Gastrocnemius medialis (tissue), 4 donors: ENCODE measurements at regions not wholly inside any gene's neighbourhood (a gene's known extent, or its start where the extent isn't known, plus 50 kb on each side); places are given as distances from the start of the nearest gene placed in this dataset.

Source experiments
- CTCF ChIP-seq, 5 experiments: fragments of 450-650 bp in 3 of 5; fragments of 200-600 bp in 2 of 5; sonication (generic) in 2 of 5; IDR thresholded peaks in 4 of 5; conservative IDR thresholded peaks in 1 of 5; 1 replicate in 4 of 5; 2 replicates in 1 of 5; pipeline ENCODE4 v1.5.1; 2016 to 2019; ENCODE audit warnings: antibody characterized with exemption in 5 of 5, mild to moderate bottlenecking in 3 of 5, moderate library complexity in 3 of 5
- POLR2A ChIP-seq, 2 donors: fragments of 450-650 bp; IDR thresholded peaks; one replicate each; pipeline ENCODE4 v1.6.1; 2017; ENCODE audit warnings: antibody characterized with exemption in 2 of 2, mild to moderate bottlenecking in 2 of 2, moderate library complexity in 2 of 2

GRCh38 chr16:51404386-51404785, 253.3 kb upstream of the SALL1 start:
- no peak for TF ChIP-seq POLR2A (IDR thresholded peaks at IDR 0.05)
- TF ChIP-seq CTCF (IDR thresholded peaks at IDR 0.05 in 4 of 5, conservative IDR thresholded peaks at IDR 0.05 in 1 of 5): no peak
